Chondrocyte (in vitro differentiated cells): ENCODE measurements at regions not wholly inside any gene's neighbourhood (a gene's known extent, or its start where the extent isn't known, plus 50 kb on each side); places are given as distances from the start of the nearest gene placed in this dataset.

Experiments
- DNase-seq: peaks from one replicate; pipeline ENCODE4 v3.0.0; 2021; ENCODE audit warnings: mixed read lengths, low spot score
- H3K27ac Mint-ChIP-seq: one replicate; pipeline ENCODE4 v1.8.0; 2021; ENCODE audit warnings: mild to moderate bottlenecking, moderate library complexity, mixed read lengths; ENCODE audit not compliant: unreplicated experiment
- H3K27me3 Mint-ChIP-seq: 2 replicates; pipeline ENCODE4 v1.8.0; 2021; ENCODE audit warnings: low read depth, mixed read lengths
- H3K36me3 Mint-ChIP-seq: 2 replicates; pipeline ENCODE4 v1.8.0; 2021; ENCODE audit warnings: low read depth, mixed read lengths
- H3K4me1 Mint-ChIP-seq: 2 replicates; pipeline ENCODE4 v1.8.0; 2021; ENCODE audit warnings: low read depth, mild to moderate bottlenecking, mixed read lengths
- H3K4me3 Mint-ChIP-seq: one replicate; pipeline ENCODE4 v1.8.0; 2021; ENCODE audit warnings: mild to moderate bottlenecking, moderate library complexity, mixed read lengths; ENCODE audit not compliant: unreplicated experiment
- H3K9me3 Mint-ChIP-seq: 2 replicates; pipeline ENCODE4 v1.8.0; 2021; ENCODE audit warnings: low read depth, mixed read lengths
- CTCF ChIP-seq: fragments of 200-600 bp; sonication (generic); IDR thresholded peaks from 2 replicates; pipeline ENCODE4 v1.5.0; 2021; ENCODE audit warnings: antibody characterized with exemption, mild to moderate bottlenecking, moderate library complexity

GRCh38 chr9:6098431-6098830, 83.0 kb upstream of the RANBP6 start:
- no peak for DNase-seq
- no peak for TF ChIP-seq CTCF
- Mint-ChIP-seq H3K27me3 (peaks cover 29% of the 10 kb centered on the region), H3K9me3 (no peaks in the 10 kb centered on the region), H3K4me1 (no peaks in the 10 kb centered on the region), H3K4me3 (no peak overlapping the region), H3K27ac (no peak overlapping the region), H3K36me3 (no peaks in the 10 kb centered on the region)

DNA sequence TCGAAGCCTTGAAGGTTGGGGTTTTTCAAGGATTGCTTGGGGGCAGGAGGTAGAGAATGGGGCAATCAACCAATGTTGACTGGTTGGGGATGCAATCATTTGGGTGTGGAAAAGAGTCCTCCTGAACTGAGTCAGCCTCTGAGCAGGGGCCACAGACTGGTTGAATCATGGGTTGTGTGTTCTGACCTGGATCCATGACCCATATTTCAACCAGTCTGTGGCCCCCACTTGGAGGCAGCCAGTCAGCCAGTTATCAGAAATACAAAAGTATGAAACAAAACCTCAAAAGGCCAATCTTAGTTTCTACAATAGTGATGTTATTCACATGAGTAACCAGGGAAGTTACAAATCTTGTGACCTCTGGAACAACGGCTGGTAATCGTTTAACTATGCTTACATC, 81.4 kb upstream of the RANBP6 start:
- H3K27me3 Mint-ChIP-seq = peaks cover 37% of the 10 kb centered on the region
- H3K36me3 Mint-ChIP-seq = no peaks in the 10 kb centered on the region
- no peaks in the 10 kb centered on the region for H3K4me1 Mint-ChIP-seq
- DNase-seq = no peak
- TF ChIP-seq CTCF = no peak
- H3K9me3 Mint-ChIP-seq = no peaks in the 10 kb centered on the region
- no peak overlapping the region for H3K4me3 Mint-ChIP-seq
- H3K27ac Mint-ChIP-seq = no peak overlapping the region

GRCh38 chr9:6090277-6091210, 75.1 kb upstream of the RANBP6 start:
- Mint-ChIP-seq H3K36me3 (peaks cover 2% of the 10 kb centered on the region), H3K4me3 (no peak overlapping the region), H3K9me3 (no peaks in the 10 kb centered on the region), H3K27ac (no peak overlapping the region), H3K4me1 (peaks cover 4% of the 10 kb centered on the region), H3K27me3 (peaks cover 21% of the 10 kb centered on the region)
- no peak for DNase-seq
- TF ChIP-seq CTCF = no peak

DNA sequence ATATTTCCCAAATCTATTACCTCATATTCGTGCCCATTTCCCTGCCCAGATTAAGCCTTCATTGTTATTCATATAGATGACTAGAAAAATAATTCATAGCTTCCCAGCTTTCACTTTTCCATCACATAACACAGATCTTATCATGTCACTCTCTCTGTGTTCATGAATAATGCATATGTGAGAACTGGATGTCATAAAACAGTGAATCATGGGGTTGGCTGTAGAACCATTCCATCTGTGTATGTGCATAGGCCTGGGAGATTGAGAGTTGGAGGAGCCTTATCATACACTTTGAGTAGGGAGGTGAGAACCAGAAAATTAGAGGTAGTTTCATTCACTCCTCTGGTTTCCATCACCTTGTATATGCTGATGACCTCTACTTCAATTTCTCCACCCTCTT, 73.9 kb upstream of the RANBP6 start:
- H3K4me1 Mint-ChIP-seq = peaks cover 4% of the 10 kb centered on the region
- H3K27me3 Mint-ChIP-seq = peaks cover 18% of the 10 kb centered on the region
- no peaks in the 10 kb centered on the region for H3K9me3 Mint-ChIP-seq
- no peak for DNase-seq
- H3K4me3 Mint-ChIP-seq = no peak overlapping the region
- no peak overlapping the region for H3K27ac Mint-ChIP-seq
- H3K36me3 Mint-ChIP-seq = peaks cover 2% of the 10 kb centered on the region
- no peak for TF ChIP-seq CTCF

GRCh38 chr9:6086006-6086655, 70.7 kb upstream of the RANBP6 start:
- Mint-ChIP-seq H3K4me3 (no peak overlapping the region), H3K27me3 (peaks cover 6% of the 10 kb centered on the region), H3K27ac (no peak overlapping the region), H3K9me3 (no peaks in the 10 kb centered on the region), H3K4me1 (peaks cover 4% of the 10 kb centered on the region), H3K36me3 (peaks cover 2% of the 10 kb centered on the region)
- DNase-seq = no peak
- no peak for TF ChIP-seq CTCF
